ENCODE measurements at regions not wholly inside any gene's neighbourhood (a gene's known extent, or its start where the extent isn't known, plus 50 kb on each side); places are given as distances from the start of the nearest gene placed in this dataset.
"Not testable (repeated sequence)": the region's sequence is repeated elsewhere in the genome, so short reads cannot be mapped to it uniquely, and the experiment has no call there.

DNA sequence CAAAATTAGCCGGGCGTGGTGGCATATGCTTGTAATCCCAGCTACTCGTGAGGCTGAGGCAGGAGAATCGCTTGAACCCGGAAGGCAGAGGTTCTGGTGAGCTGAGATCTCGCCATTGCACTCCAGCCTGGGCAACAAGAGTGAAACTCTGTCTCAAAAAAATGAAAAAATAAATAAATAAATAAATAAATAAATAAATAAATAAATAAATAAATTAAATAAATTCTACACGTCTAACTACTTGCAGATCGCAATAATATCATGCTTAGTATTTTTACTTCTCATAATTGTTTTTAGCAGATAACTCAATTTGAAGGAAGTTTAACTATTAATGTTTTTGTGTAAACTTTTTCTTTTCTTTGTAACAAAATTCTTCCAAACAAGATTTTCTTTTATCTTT is 234.0 kb upstream of the NRIP1 start:
- not testable (repeated sequence) for TF ChIP-seq POLR2A, POLR2AphosphoS5 (IDR thresholded peaks at IDR 0.05; ENCODE audit: low read depth, low read length)

All from GM12892 (cell line).